Stomach (tissue), 4 donors: ENCODE measurements at regions not wholly inside any gene's neighbourhood (a gene's known extent, or its start where the extent isn't known, plus 50 kb on each side); places are given as distances from the start of the nearest gene placed in this dataset.

Experiments used
- EP300 ChIP-seq: sonication (generic); formaldehyde crosslinking; IDR thresholded peaks from one replicate; pipeline ENCODE4 v1.6.1; 2017; ENCODE audit warnings: antibody characterized with exemption
- POLR2A ChIP-seq, 4 donors: fragments of 450-650 bp; IDR thresholded peaks; one replicate each; pipeline ENCODE4 v1.6.1; 2016; ENCODE audit warnings: antibody characterized with exemption in 4 of 4, control low read depth in 2 of 4, mild to moderate bottlenecking in 1 of 4, moderate library complexity in 1 of 4
- POLR2AphosphoS5 ChIP-seq, 3 donors: sonication (generic); formaldehyde crosslinking; IDR thresholded peaks; one replicate each; pipeline ENCODE4 v1.6.1; 2016; ENCODE audit warnings: antibody characterized with exemption in 3 of 3
- TF ChIP-seq, protein P1 (sequence below), 7 experiments: fragments of 450-650 bp in 4 of 7; fragments of 200-600 bp in 3 of 7; sonication (generic) in 3 of 7; IDR thresholded peaks; one replicate each; pipeline ENCODE4 v1.5.1; 2016 to 2019; ENCODE audit warnings: antibody characterized with exemption in 7 of 7, control low read depth in 2 of 7, mild to moderate bottlenecking in 1 of 7

DNA sequence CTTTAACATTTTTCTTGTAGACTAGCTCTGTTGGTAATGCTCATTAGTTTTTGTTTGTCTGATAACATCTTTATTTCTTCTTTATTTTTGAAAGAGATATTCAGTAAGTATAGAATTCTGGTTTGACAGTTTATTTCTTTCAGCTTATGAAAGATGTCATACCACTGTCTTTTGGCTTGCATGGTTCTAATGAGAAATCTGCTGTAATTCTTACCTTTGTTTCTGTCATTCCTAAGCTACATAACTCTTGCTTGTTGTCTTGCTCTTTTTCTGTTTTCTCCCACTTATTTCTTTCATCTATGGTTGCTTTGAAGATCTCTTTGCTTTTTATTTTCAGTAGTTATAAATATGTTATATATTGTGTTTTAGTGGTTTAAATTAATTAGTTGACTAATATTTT, 87.2 kb upstream of the PEX5L start:
- TF ChIP-seq, protein P1, sequence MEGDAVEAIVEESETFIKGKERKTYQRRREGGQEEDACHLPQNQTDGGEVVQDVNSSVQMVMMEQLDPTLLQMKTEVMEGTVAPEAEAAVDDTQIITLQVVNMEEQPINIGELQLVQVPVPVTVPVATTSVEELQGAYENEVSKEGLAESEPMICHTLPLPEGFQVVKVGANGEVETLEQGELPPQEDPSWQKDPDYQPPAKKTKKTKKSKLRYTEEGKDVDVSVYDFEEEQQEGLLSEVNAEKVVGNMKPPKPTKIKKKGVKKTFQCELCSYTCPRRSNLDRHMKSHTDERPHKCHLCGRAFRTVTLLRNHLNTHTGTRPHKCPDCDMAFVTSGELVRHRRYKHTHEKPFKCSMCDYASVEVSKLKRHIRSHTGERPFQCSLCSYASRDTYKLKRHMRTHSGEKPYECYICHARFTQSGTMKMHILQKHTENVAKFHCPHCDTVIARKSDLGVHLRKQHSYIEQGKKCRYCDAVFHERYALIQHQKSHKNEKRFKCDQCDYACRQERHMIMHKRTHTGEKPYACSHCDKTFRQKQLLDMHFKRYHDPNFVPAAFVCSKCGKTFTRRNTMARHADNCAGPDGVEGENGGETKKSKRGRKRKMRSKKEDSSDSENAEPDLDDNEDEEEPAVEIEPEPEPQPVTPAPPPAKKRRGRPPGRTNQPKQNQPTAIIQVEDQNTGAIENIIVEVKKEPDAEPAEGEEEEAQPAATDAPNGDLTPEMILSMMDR (IDR thresholded peaks at IDR 0.05) = no peak
- TF ChIP-seq POLR2AphosphoS5 (IDR thresholded peaks at IDR 0.05) (no peak), EP300 (no peak), POLR2A (IDR thresholded peaks at IDR 0.05) (no peak)
